WTC11 (cell line): ENCODE measurements at regions not wholly inside any gene's neighbourhood (a gene's known extent, or its start where the extent isn't known, plus 50 kb on each side); places are given as distances from the start of the nearest gene placed in this dataset.

Experiments
- ATAC-seq: fragments of 200-7000 bp; cut with Tn5 transposase; 2 replicates; pipeline ENCODE4 v1.10.0; 2021; ENCODE audit warnings: mild to moderate bottlenecking, moderate library complexity
- CTCF ChIA-PET: fragments of 300-600 bp; sonication (Branson Sonifier 250); formaldehyde crosslinking; loops from one replicate; lab custom pipeline; 2021; ENCODE audit warnings: antibody characterized with exemption; lab: Charles Lee
- POLR2A ChIA-PET: fragments of 350-600 bp; sonication (Branson Sonifier 250); formaldehyde crosslinking; loops from one replicate; lab custom pipeline; 2021; ENCODE audit warnings: antibody characterized with exemption; lab: Charles Lee
- DNase-seq: peaks from one replicate; pipeline ENCODE4 v3.0.0; 2021; ENCODE audit warnings: low spot score
- H3K27ac Mint-ChIP-seq: 2 replicates; pipeline ENCODE4 v1.8.0; 2021; ENCODE audit warnings: mixed read lengths
- H3K27me3 Mint-ChIP-seq: 2 replicates; pipeline ENCODE4 v1.8.0; 2021; ENCODE audit warnings: low read depth, mild to moderate bottlenecking, moderate library complexity, mixed read lengths
- H3K36me3 Mint-ChIP-seq: 2 replicates; pipeline ENCODE4 v1.8.0; 2021; ENCODE audit warnings: mixed read lengths
- H3K4me1 Mint-ChIP-seq: 2 replicates; pipeline ENCODE4 v1.8.0; 2022; ENCODE audit warnings: mixed read lengths
- H3K4me3 Mint-ChIP-seq: 2 replicates; pipeline ENCODE4 v1.8.0; 2021; ENCODE audit warnings: mild to moderate bottlenecking, moderate library complexity, mixed read lengths
- H3K9me3 Mint-ChIP-seq: 2 replicates; pipeline ENCODE4 v1.8.0; 2021; ENCODE audit warnings: mixed read lengths
- CREB1 ChIP-seq: sonication (generic); formaldehyde crosslinking; IDR thresholded peaks from 2 replicates; pipeline ENCODE4 v1.8.0; 2023; ENCODE audit warnings: mild to moderate bottlenecking, missing genetic modification reagents
- GABPB1 ChIP-seq: sonication (generic); formaldehyde crosslinking; IDR thresholded peaks from 2 replicates; pipeline ENCODE4 v1.8.1; 2023; ENCODE audit warnings: mild to moderate bottlenecking, missing genetic modification reagents
- GRHL2 ChIP-seq: fragments of 250-450 bp; sonication (Bioruptor Pico); IDR thresholded peaks from 2 replicates; pipeline ENCODE4 v1.8.0; 2022; ENCODE audit warnings: mild to moderate bottlenecking, moderate library complexity; ENCODE audit not compliant: insufficient replicate concordance, severe bottlenecking
- IRF2 ChIP-seq: sonication (generic); formaldehyde crosslinking; IDR thresholded peaks from 2 replicates; pipeline ENCODE4 v1.8.0; 2022; ENCODE audit warnings: low read depth, missing genetic modification reagents, borderline replicate concordance
- MYBL2 ChIP-seq: sonication (generic); formaldehyde crosslinking; IDR thresholded peaks from 2 replicates; pipeline ENCODE4 v1.8.1; 2023; ENCODE audit warnings: mild to moderate bottlenecking, moderate library complexity, missing genetic modification reagents
- NR3C1 ChIP-seq: sonication (generic); formaldehyde crosslinking; conservative IDR thresholded peaks from 2 replicates; pipeline ENCODE4 v1.8.1; 2023; ENCODE audit warnings: low read depth, mild to moderate bottlenecking, missing genetic modification reagents
- OVOL2 ChIP-seq: fragments of 250-450 bp; sonication (Bioruptor Pico); IDR thresholded peaks from 2 replicates; pipeline ENCODE4 v1.9.0; 2021; ENCODE audit warnings: mild to moderate bottlenecking, borderline replicate concordance
- RORB ChIP-seq: fragments of 250-450 bp; sonication (Bioruptor Pico); IDR thresholded peaks from 2 replicates; pipeline ENCODE4 v1.9.0; 2021; ENCODE audit warnings: mild to moderate bottlenecking
- STAT6 ChIP-seq: sonication (generic); formaldehyde crosslinking; conservative IDR thresholded peaks from 2 replicates; pipeline ENCODE4 v1.8.1; 2023; ENCODE audit warnings: mild to moderate bottlenecking, low read depth, missing genetic modification reagents, moderate library complexity
- TEAD1 ChIP-seq: sonication (generic); formaldehyde crosslinking; IDR thresholded peaks from 2 replicates; pipeline ENCODE4 v1.8.0; 2022; ENCODE audit warnings: mild to moderate bottlenecking, missing genetic modification reagents
- ZNF121 ChIP-seq: sonication (generic); formaldehyde crosslinking; IDR thresholded peaks from 2 replicates; pipeline ENCODE4 v1.8.0; 2023; ENCODE audit warnings: missing genetic modification reagents
- ZNF232 ChIP-seq: sonication (generic); formaldehyde crosslinking; IDR thresholded peaks from 2 replicates; pipeline ENCODE4 v1.8.0; 2022; ENCODE audit warnings: mild to moderate bottlenecking, missing genetic modification reagents
- ZNF423 ChIP-seq: fragments of 250-450 bp; sonication (Bioruptor Pico); IDR thresholded peaks from 2 replicates; pipeline ENCODE4 v2.1.2; 2022; ENCODE audit warnings: mild to moderate bottlenecking, moderate library complexity
- TF ChIP-seq, protein P1 (sequence below): sonication (generic); formaldehyde crosslinking; IDR thresholded peaks from 2 replicates; pipeline ENCODE4 v1.8.1; 2022; ENCODE audit warnings: missing genetic modification reagents, borderline replicate concordance
- TF ChIP-seq, protein P2 (sequence below): fragments of 200-600 bp; IDR thresholded peaks from 2 replicates; pipeline ENCODE4 v1.8.0; 2022; ENCODE audit warnings: antibody characterized with exemption
- TF ChIP-seq, protein P3 (sequence below): sonication (generic); formaldehyde crosslinking; IDR thresholded peaks from 2 replicates; pipeline ENCODE4 v1.8.1; 2023; ENCODE audit warnings: mild to moderate bottlenecking, missing genetic modification reagents, moderate library complexity
- TF ChIP-seq, protein P4 (sequence below): sonication (generic); formaldehyde crosslinking; IDR thresholded peaks from 2 replicates; pipeline ENCODE4 v1.8.1; 2022; ENCODE audit warnings: low read depth, missing genetic modification reagents, borderline replicate concordance
- TF ChIP-seq, protein P5 (sequence below): sonication (generic); formaldehyde crosslinking; IDR thresholded peaks from 2 replicates; pipeline ENCODE4 v1.8.0; 2022; ENCODE audit warnings: mild to moderate bottlenecking, missing genetic modification reagents
- TF ChIP-seq, protein P6 (sequence below): fragments of 250-450 bp; sonication (Bioruptor Pico); IDR thresholded peaks from 2 replicates; pipeline ENCODE4 v2.1.2; 2022; ENCODE audit warnings: mild to moderate bottlenecking, moderate library complexity

DNA sequence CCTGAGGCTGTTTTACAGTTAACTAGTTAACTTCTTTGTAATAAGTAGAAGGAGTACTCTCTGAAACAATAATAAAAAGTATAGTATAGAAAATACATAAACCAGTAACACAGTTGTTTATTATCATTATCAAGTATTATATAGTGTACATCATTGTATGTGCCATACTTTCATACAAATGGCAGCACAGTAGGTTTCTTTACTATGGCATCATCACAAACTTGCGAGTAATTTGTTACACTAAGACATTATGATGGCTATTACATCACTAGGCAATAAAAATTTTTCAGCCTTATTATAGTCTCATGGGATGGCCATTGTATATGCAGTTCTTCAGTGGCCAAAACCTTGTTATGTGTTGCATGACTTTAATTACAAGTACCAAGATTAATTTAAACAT lies 1376.5 kb upstream of the ADGRL2 start:
- Mint-ChIP-seq H3K27me3 (no peaks in the 10 kb centered on the region), H3K36me3 (no peaks in the 10 kb centered on the region), H3K9me3 (no peaks in the 10 kb centered on the region), H3K27ac (no peak overlapping the region), H3K4me1 (no peaks in the 10 kb centered on the region), H3K4me3 (no peak overlapping the region)
- CTCF ChIA-PET = no interaction called here
- TF ChIP-seq, protein P1, sequence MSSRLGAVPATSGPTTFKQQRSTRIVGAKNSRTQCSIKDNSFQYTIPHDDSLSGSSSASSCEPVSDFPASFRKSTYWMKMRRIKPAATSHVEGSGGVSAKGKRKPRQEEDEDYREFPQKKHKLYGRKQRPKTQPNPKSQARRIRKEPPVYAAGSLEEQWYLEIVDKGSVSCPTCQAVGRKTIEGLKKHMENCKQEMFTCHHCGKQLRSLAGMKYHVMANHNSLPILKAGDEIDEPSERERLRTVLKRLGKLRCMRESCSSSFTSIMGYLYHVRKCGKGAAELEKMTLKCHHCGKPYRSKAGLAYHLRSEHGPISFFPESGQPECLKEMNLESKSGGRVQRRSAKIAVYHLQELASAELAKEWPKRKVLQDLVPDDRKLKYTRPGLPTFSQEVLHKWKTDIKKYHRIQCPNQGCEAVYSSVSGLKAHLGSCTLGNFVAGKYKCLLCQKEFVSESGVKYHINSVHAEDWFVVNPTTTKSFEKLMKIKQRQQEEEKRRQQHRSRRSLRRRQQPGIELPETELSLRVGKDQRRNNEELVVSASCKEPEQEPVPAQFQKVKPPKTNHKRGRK (CRISPR knock-in tag) = no peak
- no peak for TF ChIP-seq GRHL2
- ATAC-seq (no peak), DNase-seq (no peak)
- POLR2A ChIA-PET = no interaction called here

- Mint-ChIP-seq H3K27ac (no peak overlapping the region), H3K9me3 (no peaks in the 10 kb centered on the region), H3K4me3 (no peak overlapping the region), H3K4me1 (no peaks in the 10 kb centered on the region)
- POLR2A ChIA-PET = no interaction called here
- CTCF ChIA-PET = no interaction called here
- TF ChIP-seq TEAD1 (CRISPR knock-in tag) (no peak), OVOL2 (CRISPR knock-in tag) (no peak), GABPB1 (CRISPR knock-in tag) (no peak), NR3C1 (CRISPR knock-in tag) (no peak), CREB1 (no peak), RORB (CRISPR knock-in tag) (no peak), ZNF423 (no peak), ZNF232 (CRISPR knock-in tag) (no peak), ZNF121 (CRISPR knock-in tag) (no peak), IRF2 (CRISPR knock-in tag) (no peak), MYBL2 (no peak), STAT6 (no peak), GRHL2 (no peak)
- TF ChIP-seq, protein P2, sequence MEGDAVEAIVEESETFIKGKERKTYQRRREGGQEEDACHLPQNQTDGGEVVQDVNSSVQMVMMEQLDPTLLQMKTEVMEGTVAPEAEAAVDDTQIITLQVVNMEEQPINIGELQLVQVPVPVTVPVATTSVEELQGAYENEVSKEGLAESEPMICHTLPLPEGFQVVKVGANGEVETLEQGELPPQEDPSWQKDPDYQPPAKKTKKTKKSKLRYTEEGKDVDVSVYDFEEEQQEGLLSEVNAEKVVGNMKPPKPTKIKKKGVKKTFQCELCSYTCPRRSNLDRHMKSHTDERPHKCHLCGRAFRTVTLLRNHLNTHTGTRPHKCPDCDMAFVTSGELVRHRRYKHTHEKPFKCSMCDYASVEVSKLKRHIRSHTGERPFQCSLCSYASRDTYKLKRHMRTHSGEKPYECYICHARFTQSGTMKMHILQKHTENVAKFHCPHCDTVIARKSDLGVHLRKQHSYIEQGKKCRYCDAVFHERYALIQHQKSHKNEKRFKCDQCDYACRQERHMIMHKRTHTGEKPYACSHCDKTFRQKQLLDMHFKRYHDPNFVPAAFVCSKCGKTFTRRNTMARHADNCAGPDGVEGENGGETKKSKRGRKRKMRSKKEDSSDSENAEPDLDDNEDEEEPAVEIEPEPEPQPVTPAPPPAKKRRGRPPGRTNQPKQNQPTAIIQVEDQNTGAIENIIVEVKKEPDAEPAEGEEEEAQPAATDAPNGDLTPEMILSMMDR = no peak
- TF ChIP-seq, protein P3, sequence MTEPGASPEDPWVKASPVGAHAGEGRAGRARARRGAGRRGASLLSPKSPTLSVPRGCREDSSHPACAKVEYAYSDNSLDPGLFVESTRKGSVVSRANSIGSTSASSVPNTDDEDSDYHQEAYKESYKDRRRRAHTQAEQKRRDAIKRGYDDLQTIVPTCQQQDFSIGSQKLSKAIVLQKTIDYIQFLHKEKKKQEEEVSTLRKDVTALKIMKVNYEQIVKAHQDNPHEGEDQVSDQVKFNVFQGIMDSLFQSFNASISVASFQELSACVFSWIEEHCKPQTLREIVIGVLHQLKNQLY (CRISPR knock-in tag) = no peak
- TF ChIP-seq, protein P4, sequence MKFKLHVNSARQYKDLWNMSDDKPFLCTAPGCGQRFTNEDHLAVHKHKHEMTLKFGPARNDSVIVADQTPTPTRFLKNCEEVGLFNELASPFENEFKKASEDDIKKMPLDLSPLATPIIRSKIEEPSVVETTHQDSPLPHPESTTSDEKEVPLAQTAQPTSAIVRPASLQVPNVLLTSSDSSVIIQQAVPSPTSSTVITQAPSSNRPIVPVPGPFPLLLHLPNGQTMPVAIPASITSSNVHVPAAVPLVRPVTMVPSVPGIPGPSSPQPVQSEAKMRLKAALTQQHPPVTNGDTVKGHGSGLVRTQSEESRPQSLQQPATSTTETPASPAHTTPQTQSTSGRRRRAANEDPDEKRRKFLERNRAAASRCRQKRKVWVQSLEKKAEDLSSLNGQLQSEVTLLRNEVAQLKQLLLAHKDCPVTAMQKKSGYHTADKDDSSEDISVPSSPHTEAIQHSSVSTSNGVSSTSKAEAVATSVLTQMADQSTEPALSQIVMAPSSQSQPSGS = no peak
- TF ChIP-seq, protein P5, sequence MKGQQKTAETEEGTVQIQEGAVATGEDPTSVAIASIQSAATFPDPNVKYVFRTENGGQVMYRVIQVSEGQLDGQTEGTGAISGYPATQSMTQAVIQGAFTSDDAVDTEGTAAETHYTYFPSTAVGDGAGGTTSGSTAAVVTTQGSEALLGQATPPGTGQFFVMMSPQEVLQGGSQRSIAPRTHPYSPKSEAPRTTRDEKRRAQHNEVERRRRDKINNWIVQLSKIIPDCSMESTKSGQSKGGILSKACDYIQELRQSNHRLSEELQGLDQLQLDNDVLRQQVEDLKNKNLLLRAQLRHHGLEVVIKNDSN (CRISPR knock-in tag) = no peak
- TF ChIP-seq, protein P6, sequence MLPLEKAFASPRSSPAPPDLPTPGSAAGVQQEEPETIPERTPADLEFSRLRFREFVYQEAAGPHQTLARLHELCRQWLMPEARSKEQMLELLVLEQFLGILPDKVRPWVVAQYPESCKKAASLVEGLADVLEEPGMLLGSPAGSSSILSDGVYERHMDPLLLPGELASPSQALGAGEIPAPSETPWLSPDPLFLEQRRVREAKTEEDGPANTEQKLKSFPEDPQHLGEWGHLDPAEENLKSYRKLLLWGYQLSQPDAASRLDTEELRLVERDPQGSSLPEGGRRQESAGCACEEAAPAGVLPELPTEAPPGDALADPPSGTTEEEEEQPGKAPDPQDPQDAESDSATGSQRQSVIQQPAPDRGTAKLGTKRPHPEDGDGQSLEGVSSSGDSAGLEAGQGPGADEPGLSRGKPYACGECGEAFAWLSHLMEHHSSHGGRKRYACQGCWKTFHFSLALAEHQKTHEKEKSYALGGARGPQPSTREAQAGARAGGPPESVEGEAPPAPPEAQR = no peak
- TF ChIP-seq, protein P1 (CRISPR knock-in tag) = no peak
- TF ChIP-seq, all 79 proteins: peak for 0
- Mint-ChIP-seq H3K36me3 (no peaks in the 10 kb centered on the region), H3K27me3 (no peaks in the 10 kb centered on the region)
- no peak for DNase-seq
- ATAC-seq = no peak
These were observed 1382.6 kb upstream of the ADGRL2 start for GRCh38 chr1:80418134-80418533.
